HL-60 (cell line): ENCODE measurements at regions not wholly inside any gene's neighbourhood (a gene's known extent, or its start where the extent isn't known, plus 50 kb on each side); places are given as distances from the start of the nearest gene placed in this dataset.

ENCODE experiments used
- DNase-seq, 2 experiments: peaks; one replicate each; pipeline ENCODE4 v3.0.0-alpha.2; 2010 to 2020; ENCODE audit warnings: low read depth in 1 of 2, low spot score in 1 of 2
- H3K27ac ChIP-seq: fragments of 250-450 bp; sonication (Bioruptor Pico); replicated peaks from 2 replicates; pipeline ENCODE4 v1.5.1; 2020; ENCODE audit warnings: mild to moderate bottlenecking, moderate library complexity
- H3K27me3 ChIP-seq: fragments of 250-450 bp; sonication (Bioruptor Pico); 2 replicates; pipeline ENCODE4 v1.5.1; 2021; ENCODE audit warnings: mild to moderate bottlenecking, moderate library complexity; ENCODE audit not compliant: insufficient read depth, poor library complexity, severe bottlenecking
- H3K4me3 ChIP-seq: replicated peaks from 2 replicates; pipeline ENCODE4 v1.5.1; 2011; ENCODE audit warnings: mild to moderate bottlenecking, control low read depth, low read length; ENCODE audit not compliant: insufficient read depth
- GABPA ChIP-seq: IDR thresholded peaks from 2 replicates; pipeline ENCODE4 v1.6.1; 2012; ENCODE audit warnings: low read depth
- POLR2AphosphoS5 ChIP-seq: IDR thresholded peaks from 2 replicates; pipeline ENCODE4 v1.6.1; 2012; ENCODE audit warnings: low read depth
- SPI1 ChIP-seq: IDR thresholded peaks from 2 replicates; pipeline ENCODE4 v1.6.1; 2012; ENCODE audit warnings: low read depth, mild to moderate bottlenecking, borderline replicate concordance
- TF ChIP-seq, protein P1 (sequence below): IDR thresholded peaks from one replicate; pipeline ENCODE4 v1.5.1; 2011; ENCODE audit warnings: low read length, control low read depth, inconsistent platforms; ENCODE audit not compliant: insufficient read depth
- TF ChIP-seq, protein P2 (sequence below): IDR thresholded peaks from 2 replicates; pipeline ENCODE4 v1.6.1; 2012; ENCODE audit warnings: low read depth; ENCODE audit not compliant: insufficient replicate concordance

DNA sequence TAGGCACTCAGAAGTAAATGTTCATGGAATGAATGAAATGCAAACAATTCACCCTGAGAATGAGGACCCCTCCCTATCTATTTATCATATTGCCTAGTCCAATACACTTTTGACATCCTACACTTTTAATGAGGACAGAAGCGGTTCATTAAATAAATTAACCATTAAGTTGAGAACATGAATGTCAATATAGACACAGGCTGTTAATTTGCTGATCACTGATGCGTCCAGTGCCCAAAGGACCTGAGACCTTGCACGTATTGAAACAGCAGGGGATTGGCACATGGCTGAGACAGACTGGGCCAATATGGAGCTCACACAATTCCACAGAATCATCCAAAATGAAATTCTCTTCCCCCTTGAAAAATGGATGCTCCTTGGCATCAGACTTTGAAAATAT is 430.0 kb downstream of the SLC4A3 start:
- no peak overlapping the region for H3K27ac ChIP-seq
- TF ChIP-seq GABPA (no peak), POLR2AphosphoS5 (no peak), SPI1 (no peak)
- TF ChIP-seq, protein P1, sequence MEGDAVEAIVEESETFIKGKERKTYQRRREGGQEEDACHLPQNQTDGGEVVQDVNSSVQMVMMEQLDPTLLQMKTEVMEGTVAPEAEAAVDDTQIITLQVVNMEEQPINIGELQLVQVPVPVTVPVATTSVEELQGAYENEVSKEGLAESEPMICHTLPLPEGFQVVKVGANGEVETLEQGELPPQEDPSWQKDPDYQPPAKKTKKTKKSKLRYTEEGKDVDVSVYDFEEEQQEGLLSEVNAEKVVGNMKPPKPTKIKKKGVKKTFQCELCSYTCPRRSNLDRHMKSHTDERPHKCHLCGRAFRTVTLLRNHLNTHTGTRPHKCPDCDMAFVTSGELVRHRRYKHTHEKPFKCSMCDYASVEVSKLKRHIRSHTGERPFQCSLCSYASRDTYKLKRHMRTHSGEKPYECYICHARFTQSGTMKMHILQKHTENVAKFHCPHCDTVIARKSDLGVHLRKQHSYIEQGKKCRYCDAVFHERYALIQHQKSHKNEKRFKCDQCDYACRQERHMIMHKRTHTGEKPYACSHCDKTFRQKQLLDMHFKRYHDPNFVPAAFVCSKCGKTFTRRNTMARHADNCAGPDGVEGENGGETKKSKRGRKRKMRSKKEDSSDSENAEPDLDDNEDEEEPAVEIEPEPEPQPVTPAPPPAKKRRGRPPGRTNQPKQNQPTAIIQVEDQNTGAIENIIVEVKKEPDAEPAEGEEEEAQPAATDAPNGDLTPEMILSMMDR, result no peak
- TF ChIP-seq, protein P2, sequence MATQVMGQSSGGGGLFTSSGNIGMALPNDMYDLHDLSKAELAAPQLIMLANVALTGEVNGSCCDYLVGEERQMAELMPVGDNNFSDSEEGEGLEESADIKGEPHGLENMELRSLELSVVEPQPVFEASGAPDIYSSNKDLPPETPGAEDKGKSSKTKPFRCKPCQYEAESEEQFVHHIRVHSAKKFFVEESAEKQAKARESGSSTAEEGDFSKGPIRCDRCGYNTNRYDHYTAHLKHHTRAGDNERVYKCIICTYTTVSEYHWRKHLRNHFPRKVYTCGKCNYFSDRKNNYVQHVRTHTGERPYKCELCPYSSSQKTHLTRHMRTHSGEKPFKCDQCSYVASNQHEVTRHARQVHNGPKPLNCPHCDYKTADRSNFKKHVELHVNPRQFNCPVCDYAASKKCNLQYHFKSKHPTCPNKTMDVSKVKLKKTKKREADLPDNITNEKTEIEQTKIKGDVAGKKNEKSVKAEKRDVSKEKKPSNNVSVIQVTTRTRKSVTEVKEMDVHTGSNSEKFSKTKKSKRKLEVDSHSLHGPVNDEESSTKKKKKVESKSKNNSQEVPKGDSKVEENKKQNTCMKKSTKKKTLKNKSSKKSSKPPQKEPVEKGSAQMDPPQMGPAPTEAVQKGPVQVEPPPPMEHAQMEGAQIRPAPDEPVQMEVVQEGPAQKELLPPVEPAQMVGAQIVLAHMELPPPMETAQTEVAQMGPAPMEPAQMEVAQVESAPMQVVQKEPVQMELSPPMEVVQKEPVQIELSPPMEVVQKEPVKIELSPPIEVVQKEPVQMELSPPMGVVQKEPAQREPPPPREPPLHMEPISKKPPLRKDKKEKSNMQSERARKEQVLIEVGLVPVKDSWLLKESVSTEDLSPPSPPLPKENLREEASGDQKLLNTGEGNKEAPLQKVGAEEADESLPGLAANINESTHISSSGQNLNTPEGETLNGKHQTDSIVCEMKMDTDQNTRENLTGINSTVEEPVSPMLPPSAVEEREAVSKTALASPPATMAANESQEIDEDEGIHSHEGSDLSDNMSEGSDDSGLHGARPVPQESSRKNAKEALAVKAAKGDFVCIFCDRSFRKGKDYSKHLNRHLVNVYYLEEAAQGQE, result no peak
- no peaks in the 10 kb centered on the region for H3K27me3 ChIP-seq
- H3K4me3 ChIP-seq, result no peak overlapping the region
- DNase-seq, result no peak

DNA sequence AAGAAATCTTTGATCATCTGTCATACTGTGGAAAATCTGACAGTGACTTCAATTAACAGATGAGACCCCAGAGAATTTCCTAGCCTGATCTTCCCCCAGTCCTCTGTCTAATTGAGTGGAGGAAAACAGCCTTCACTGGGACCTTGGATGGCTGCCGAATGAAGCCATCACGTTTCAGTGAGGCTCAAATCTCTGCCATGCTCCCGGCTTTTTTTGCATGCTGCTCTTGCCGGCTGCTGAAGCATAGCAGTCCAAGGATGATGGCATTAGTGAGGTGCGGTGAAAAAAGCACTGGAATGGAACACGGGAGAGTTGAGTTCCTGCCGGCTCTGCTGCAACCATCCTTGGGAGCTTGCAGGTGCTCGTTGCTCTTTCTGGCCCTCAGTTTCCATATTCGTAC is 430.5 kb downstream of the SLC4A3 start:
- DNase-seq, result no peak
- H3K27me3 ChIP-seq, result peaks cover 3% of the 10 kb centered on the region
- TF ChIP-seq, protein P1, result no peak
- TF ChIP-seq, protein P2, result no peak
- no peak for TF ChIP-seq GABPA
- no peak for TF ChIP-seq SPI1
- no peak for TF ChIP-seq POLR2AphosphoS5
- no peak overlapping the region for H3K27ac ChIP-seq
- no peak overlapping the region for H3K4me3 ChIP-seq

DNA sequence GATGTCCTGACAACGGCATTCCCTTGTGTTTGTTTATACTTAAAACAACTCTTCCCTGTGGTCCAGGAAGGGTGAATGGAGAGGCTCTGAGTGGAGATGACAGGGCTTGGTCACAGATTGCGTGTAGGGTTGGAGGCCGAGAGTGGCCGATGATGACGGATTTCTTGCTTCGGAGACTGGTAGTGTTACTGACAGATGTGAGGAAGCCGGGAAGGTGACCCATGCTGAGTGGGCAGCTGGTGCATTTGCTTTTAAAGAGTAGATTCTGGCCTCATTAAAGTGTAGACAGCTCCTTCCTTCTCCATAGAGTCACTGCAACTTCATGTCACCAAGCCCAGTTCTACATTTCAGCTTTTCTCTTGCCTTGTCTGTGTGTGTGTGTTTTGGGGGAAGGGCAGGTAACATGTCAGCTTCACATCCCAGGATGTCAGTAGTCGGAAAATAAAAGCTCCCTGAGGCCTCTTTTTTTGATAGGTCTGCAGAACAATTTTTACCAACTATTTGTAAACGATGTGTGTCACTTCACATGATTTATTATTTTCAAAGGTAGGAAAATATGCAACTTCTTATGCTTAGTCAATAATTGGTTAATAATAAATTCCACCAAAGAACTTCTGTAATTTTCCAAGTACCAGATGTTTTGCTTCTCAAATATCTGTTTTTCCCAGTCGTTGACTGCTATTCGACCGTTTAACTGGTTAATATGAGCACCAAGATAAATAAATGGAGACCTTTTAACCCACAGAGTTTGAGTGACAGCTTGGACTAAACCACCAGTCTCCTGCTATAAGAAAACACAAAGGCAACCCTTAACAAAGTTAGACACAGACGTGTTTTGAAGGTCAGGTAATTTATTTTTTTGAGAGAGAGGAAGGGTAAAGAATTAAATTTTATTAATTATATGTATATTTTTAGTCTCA is 436.9 kb downstream of the SLC4A3 start:
- no peak overlapping the region for H3K27ac ChIP-seq
- no peak for DNase-seq
- TF ChIP-seq, protein P1, result no peak
- TF ChIP-seq, protein P2, result no peak
- TF ChIP-seq GABPA (no peak), SPI1 (no peak), POLR2AphosphoS5 (no peak)
- H3K4me3 ChIP-seq, result no peak overlapping the region
- H3K27me3 ChIP-seq, result peaks cover 3% of the 10 kb centered on the region
